ENCODE measurements at regions not wholly inside any gene's neighbourhood (a gene's known extent, or its start where the extent isn't known, plus 50 kb on each side); places are given as distances from the start of the nearest gene placed in this dataset.

DNA sequence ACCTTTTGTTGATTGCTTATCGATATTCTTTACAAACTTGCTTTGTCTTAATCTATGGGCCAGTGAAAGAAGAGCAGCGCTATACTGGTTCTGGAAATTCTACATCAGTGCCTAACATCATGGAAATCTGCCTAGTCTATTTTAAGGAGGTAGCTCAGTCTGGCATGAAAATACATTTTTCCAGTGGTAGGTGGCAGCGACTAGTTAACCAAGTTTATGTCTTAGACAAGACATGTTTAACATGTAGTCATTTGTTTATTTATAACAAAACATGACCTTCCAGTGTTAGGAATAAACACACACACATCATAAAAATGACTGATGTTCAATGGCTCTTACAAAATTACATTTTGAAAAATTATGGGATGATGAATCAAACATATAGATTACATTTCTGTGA is 336.0 kb upstream of the SOX5 start:
- Histone ChIP-seq H3K36me3 (ENCODE audit: control insufficient read depth, insufficient read depth, low read length) (no peaks in the 10 kb centered on the region), H3K9me3 (replicated peaks; ENCODE audit: control insufficient read depth, insufficient read depth, low read depth, low read length) (no peaks in the 10 kb centered on the region), H3K4me2 (ENCODE audit: insufficient read depth, low read length) (no peak overlapping the region), H3K27ac (ENCODE audit: extremely low read depth, low read depth, low read length) (no peak overlapping the region), H3K4me1 (replicated peaks in 1 of 2; ENCODE audit: control insufficient read depth in 2 of 2, insufficient read depth in 2 of 2, low read length in 2 of 2) (no peaks in the 10 kb centered on the region), H3K27me3 (ENCODE audit: control insufficient read depth in 2 of 2, insufficient read depth in 2 of 2, low read length in 2 of 2) (peaks cover 2 to 9% of the 10 kb centered on the region in 2 experiments; a peak in 3 of 5 replicates), H3K9me1 (ENCODE audit: control insufficient read depth, insufficient read depth, low read length) (no peaks in the 10 kb centered on the region), H3K4me3 (no peak overlapping the region), H4K20me1 (replicated peaks; ENCODE audit: control insufficient read depth, insufficient read depth, low read length) (no peaks in the 10 kb centered on the region), H3K9ac (ENCODE audit: insufficient read depth in 1 of 2, low read depth in 2 of 2, low read length in 2 of 2) (no peak overlapping the region), H3K79me2 (ENCODE audit: control insufficient read depth, insufficient read depth, low read length) (no peaks in the 10 kb centered on the region), H2AFZ (ENCODE audit: low read depth, low read length) (no peak overlapping the region)
- in situ Hi-C loops (cut with MboI), result no loop called here
- FAIRE-seq (no peak), DNase-seq (ENCODE audit: extremely low read depth in 1 of 4, low spot score in 3 of 4) (no peak), ATAC-seq (no peak)
- intact Hi-C loops (cut with micrococcal nuclease), result no loop called here
- ChIA-PET CTCF (ENCODE audit: low intra/inter-chr PET ratio) (no interaction called here), POLR2A (no interaction called here)
- BruUV-seq (replicated peaks), result no TSS peak
- WGBS (ENCODE audit: insufficient coverage, low coverage, missing lambda C conversion rate), result 0% methylated on average over 3 of the region's 3 CpGs
- no peak for TF ChIP-seq MYNN (IDR thresholded peaks at IDR 0.05)
- TF ChIP-seq MYNN (CRISPR knock-in tag; IDR thresholded peaks at IDR 0.05), result no peak
- TF ChIP-seq LCOR (CRISPR knock-in tag; IDR thresholded peaks at IDR 0.05), result no peak
- TF ChIP-seq ATF3 (IDR thresholded peaks at IDR 0.05), result no peak
- TF ChIP-seq ATF3 (CRISPR knock-in tag; conservative IDR thresholded peaks at IDR 0.05), result no peak
- no peak for TF ChIP-seq TAF9B (IDR thresholded peaks at IDR 0.05; ENCODE audit: partially characterized antibody)
- TF ChIP-seq SPI1 (IDR thresholded peaks at IDR 0.05; ENCODE audit: borderline replicate concordance, low read depth, low read length), result no peak
- no peak for TF ChIP-seq GTF2E2 (tag; IDR thresholded peaks at IDR 0.05)
- TF ChIP-seq POLR2AphosphoS2 (IDR thresholded peaks at IDR 0.05; ENCODE audit: low read length), result no peak
- no peak for TF ChIP-seq CREB1 (IDR thresholded peaks at IDR 0.05)
- TF ChIP-seq CREB1 (CRISPR knock-in tag; IDR thresholded peaks at IDR 0.05), result no peak
- no peak for TF ChIP-seq SNAPC5 (CRISPR knock-in tag; IDR thresholded peaks at IDR 0.05)
- no peak for TF ChIP-seq TAF7 (tag; IDR thresholded peaks at IDR 0.05)
- no peak for TF ChIP-seq ZNF280A (IDR thresholded peaks at IDR 0.05; ENCODE audit: low read depth, partially characterized antibody)
- TF ChIP-seq DIDO1 (tag; IDR thresholded peaks at IDR 0.05; ENCODE audit: low read depth), result no peak
- TF ChIP-seq, protein P1, sequence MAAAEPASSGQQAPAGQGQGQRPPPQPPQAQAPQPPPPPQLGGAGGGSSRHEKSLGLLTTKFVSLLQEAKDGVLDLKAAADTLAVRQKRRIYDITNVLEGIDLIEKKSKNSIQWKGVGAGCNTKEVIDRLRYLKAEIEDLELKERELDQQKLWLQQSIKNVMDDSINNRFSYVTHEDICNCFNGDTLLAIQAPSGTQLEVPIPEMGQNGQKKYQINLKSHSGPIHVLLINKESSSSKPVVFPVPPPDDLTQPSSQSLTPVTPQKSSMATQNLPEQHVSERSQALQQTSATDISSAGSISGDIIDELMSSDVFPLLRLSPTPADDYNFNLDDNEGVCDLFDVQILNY (CRISPR knock-in tag; IDR thresholded peaks at IDR 0.05), result no peak
- TF ChIP-seq, protein P2, sequence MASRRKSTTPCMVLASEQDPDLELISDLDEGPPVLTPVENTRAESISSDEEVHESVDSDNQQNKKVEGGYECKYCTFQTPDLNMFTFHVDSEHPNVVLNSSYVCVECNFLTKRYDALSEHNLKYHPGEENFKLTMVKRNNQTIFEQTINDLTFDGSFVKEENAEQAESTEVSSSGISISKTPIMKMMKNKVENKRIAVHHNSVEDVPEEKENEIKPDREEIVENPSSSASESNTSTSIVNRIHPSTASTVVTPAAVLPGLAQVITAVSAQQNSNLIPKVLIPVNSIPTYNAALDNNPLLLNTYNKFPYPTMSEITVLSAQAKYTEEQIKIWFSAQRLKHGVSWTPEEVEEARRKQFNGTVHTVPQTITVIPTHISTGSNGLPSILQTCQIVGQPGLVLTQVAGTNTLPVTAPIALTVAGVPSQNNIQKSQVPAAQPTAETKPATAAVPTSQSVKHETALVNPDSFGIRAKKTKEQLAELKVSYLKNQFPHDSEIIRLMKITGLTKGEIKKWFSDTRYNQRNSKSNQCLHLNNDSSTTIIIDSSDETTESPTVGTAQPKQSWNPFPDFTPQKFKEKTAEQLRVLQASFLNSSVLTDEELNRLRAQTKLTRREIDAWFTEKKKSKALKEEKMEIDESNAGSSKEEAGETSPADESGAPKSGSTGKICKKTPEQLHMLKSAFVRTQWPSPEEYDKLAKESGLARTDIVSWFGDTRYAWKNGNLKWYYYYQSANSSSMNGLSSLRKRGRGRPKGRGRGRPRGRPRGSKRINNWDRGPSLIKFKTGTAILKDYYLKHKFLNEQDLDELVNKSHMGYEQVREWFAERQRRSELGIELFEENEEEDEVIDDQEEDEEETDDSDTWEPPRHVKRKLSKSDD (conservative IDR thresholded peaks at IDR 0.05; ENCODE audit: low read length), result no peak
